ENCODE measurements at regions not wholly inside any gene's neighbourhood (a gene's known extent, or its start where the extent isn't known, plus 50 kb on each side); places are given as distances from the start of the nearest gene placed in this dataset.

- TF ChIP-seq ZNF639 (CRISPR knock-in tag; conservative IDR thresholded peaks at IDR 0.05) (no peak), SATB2 (CRISPR knock-in tag; IDR thresholded peaks at IDR 0.05) (no peak), ZNF335 (CRISPR knock-in tag; IDR thresholded peaks at IDR 0.05) (no peak), ATF3 (CRISPR knock-in tag; IDR thresholded peaks at IDR 0.05) (peak; percentile 75; the same call in 1 of the 2 replicates), HDAC1 (CRISPR knock-in tag; IDR thresholded peaks at IDR 0.05) (0 out of 2 replicates have a peak, but pooled peaks have one; percentile 39), PHF21A (CRISPR knock-in tag; IDR thresholded peaks at IDR 0.05) (0 out of 2 replicates have a peak, but pooled peaks have one; percentile 29), MTA3 (CRISPR knock-in tag; IDR thresholded peaks at IDR 0.05) (no peak), ESRRA (CRISPR knock-in tag; IDR thresholded peaks at IDR 0.05; ENCODE audit: low read depth) (no peak), ZNF772 (CRISPR knock-in tag; IDR thresholded peaks at IDR 0.05) (0 out of 2 replicates have a peak, but pooled peaks have one; percentile 69), SOX6 (IDR thresholded peaks at IDR 0.05) (no peak), SOX6 (CRISPR knock-in tag; IDR thresholded peaks at IDR 0.05) (peak; percentile 54), ZNF3 (CRISPR knock-in tag; IDR thresholded peaks at IDR 0.05) (no peak), DRAP1 (CRISPR knock-in tag; IDR thresholded peaks at IDR 0.05) (0 out of 2 replicates have a peak, but pooled peaks have one; percentile 37), ZNF652 (CRISPR knock-in tag; IDR thresholded peaks at IDR 0.05; ENCODE audit: borderline replicate concordance, low read depth) (peak; percentile 74; the same call in 1 of the 2 replicates), NR2F2 (IDR thresholded peaks at IDR 0.05; ENCODE audit: borderline replicate concordance, low read depth) (no peak), ZBTB37 (CRISPR knock-in tag; IDR thresholded peaks at IDR 0.05) (no peak), KDM4B (CRISPR knock-in tag; IDR thresholded peaks at IDR 0.05) (no peak), ZFP82 (CRISPR knock-in tag; IDR thresholded peaks at IDR 0.05; ENCODE audit: borderline replicate concordance) (no peak), ZNF337 (CRISPR knock-in tag; IDR thresholded peaks at IDR 0.05; ENCODE audit: borderline replicate concordance, low read depth) (0 out of 2 replicates have a peak, but pooled peaks have one; percentile 28), BHLHE40 (IDR thresholded peaks at IDR 0.05; ENCODE audit: low read length) (0 out of 2 replicates have a peak, but pooled peaks have one; percentile 17), CTCF (CRISPR knock-in tag; IDR thresholded peaks at IDR 0.05) (no peak), POLR2G (IDR thresholded peaks at IDR 0.05; ENCODE audit: low read depth, low read length) (no peak), CHD4 (IDR thresholded peaks at IDR 0.05; ENCODE audit: borderline replicate concordance, low read length) (no peak), KMT2B (CRISPR knock-in tag; IDR thresholded peaks at IDR 0.05) (0 out of 2 replicates have a peak, but pooled peaks have one; percentile 25), BORCS8-MEF2B (CRISPR knock-in tag; IDR thresholded peaks at IDR 0.05) (no peak), ZNF644 (CRISPR knock-in tag; IDR thresholded peaks at IDR 0.05; ENCODE audit: low read depth) (peak; percentile 82), NCOR1 (IDR thresholded peaks at IDR 0.05; ENCODE audit: borderline replicate concordance, low read length) (no peak)
These were observed 51.4 kb upstream of the SIM2 start (continued) for GRCh38 chr21:36647279-36648093.

Measured in HepG2 (cell line).